Uterus (tissue), 2 donors: ENCODE measurements at regions not wholly inside any gene's neighbourhood (a gene's known extent, or its start where the extent isn't known, plus 50 kb on each side); places are given as distances from the start of the nearest gene placed in this dataset.

ENCODE experiments used
- POLR2A ChIP-seq, 2 donors: fragments of 450-650 bp; IDR thresholded peaks; one replicate each; pipeline ENCODE4 v1.6.1; 2016; ENCODE audit warnings: antibody characterized with exemption in 2 of 2, mild to moderate bottlenecking in 1 of 2, moderate library complexity in 1 of 2
- TF ChIP-seq, protein P1 (sequence below), 4 experiments: fragments of 200-600 bp in 2 of 4; fragments of 450-650 bp in 2 of 4; sonication (generic) in 2 of 4; IDR thresholded peaks; one replicate each; pipeline ENCODE4 v1.5.1; 2016 to 2019; ENCODE audit warnings: antibody characterized with exemption in 4 of 4, mild to moderate bottlenecking in 2 of 4, moderate library complexity in 1 of 4

DNA sequence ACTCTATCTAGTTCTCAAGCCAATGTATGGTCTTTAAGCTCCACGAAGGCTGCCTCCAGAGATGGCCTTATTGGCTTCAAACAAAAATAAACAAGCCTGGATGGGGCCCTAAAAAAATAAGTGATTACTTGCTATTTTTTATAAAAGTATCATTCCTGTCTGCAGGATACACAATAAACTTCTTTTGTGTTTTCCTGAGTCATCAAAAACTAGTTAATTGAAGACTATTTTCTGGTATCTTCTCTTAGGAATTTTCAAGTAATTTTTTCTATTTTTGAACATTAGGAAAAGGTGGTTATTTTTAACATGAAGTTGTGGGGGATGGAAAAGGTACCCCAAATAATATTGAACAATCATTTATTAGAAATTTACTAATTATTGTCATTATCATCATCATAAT is 213.1 kb upstream of the DYNLRB2 start:
- TF ChIP-seq, protein P1, sequence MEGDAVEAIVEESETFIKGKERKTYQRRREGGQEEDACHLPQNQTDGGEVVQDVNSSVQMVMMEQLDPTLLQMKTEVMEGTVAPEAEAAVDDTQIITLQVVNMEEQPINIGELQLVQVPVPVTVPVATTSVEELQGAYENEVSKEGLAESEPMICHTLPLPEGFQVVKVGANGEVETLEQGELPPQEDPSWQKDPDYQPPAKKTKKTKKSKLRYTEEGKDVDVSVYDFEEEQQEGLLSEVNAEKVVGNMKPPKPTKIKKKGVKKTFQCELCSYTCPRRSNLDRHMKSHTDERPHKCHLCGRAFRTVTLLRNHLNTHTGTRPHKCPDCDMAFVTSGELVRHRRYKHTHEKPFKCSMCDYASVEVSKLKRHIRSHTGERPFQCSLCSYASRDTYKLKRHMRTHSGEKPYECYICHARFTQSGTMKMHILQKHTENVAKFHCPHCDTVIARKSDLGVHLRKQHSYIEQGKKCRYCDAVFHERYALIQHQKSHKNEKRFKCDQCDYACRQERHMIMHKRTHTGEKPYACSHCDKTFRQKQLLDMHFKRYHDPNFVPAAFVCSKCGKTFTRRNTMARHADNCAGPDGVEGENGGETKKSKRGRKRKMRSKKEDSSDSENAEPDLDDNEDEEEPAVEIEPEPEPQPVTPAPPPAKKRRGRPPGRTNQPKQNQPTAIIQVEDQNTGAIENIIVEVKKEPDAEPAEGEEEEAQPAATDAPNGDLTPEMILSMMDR (IDR thresholded peaks at IDR 0.05), result no peak
- TF ChIP-seq POLR2A (IDR thresholded peaks at IDR 0.05), result no peak
